ENCODE measurements at regions not wholly inside any gene's neighbourhood (a gene's known extent, or its start where the extent isn't known, plus 50 kb on each side); places are given as distances from the start of the nearest gene placed in this dataset.

- DNase-seq (ENCODE audit: low read depth in 2 of 2) = no peak
These were observed 566.3 kb downstream of the TCERG1L start for GRCh38 chr10:130745251-130745650.

GRCh38 chr10:130745821-130746220 lies 565.7 kb downstream of the TCERG1L start:
- DNase-seq (ENCODE audit: low read depth in 2 of 2) = no peak

GRCh38 chr10:130746311-130746710 lies 565.2 kb downstream of the TCERG1L start:
- DNase-seq (ENCODE audit: low read depth in 2 of 2) = no peak

GRCh38 chr10:130747356-130747755 lies 564.2 kb downstream of the TCERG1L start:
- DNase-seq (ENCODE audit: low read depth in 2 of 2) = no peak

- DNase-seq (ENCODE audit: low read depth in 2 of 2) = no peak
These were observed 563.6 kb downstream of the TCERG1L start for GRCh38 chr10:130747946-130748345.

GRCh38 chr10:130748409-130749057 lies 563.0 kb downstream of the TCERG1L start:
- DNase-seq (ENCODE audit: low read depth in 2 of 2) = no peak

GRCh38 chr10:130749911-130750310 lies 561.6 kb downstream of the TCERG1L start:
- no peak for DNase-seq (ENCODE audit: low read depth in 2 of 2)

GRCh38 chr10:130750441-130750840 lies 561.1 kb downstream of the TCERG1L start:
- DNase-seq (ENCODE audit: low read depth in 2 of 2) = no peak

GRCh38 chr10:130751106-130751840 lies 560.2 kb downstream of the TCERG1L start:
- no peak for DNase-seq (ENCODE audit: low read depth in 2 of 2)

- DNase-seq (ENCODE audit: low read depth in 2 of 2) = no peak
These were observed 559.7 kb downstream of the TCERG1L start for GRCh38 chr10:130751851-130752250.

GRCh38 chr10:130756651-130757050 lies 554.9 kb downstream of the TCERG1L start:
- no peak for DNase-seq (ENCODE audit: low read depth in 2 of 2)

GRCh38 chr10:130757271-130757670 lies 554.2 kb downstream of the TCERG1L start:
- DNase-seq (ENCODE audit: low read depth in 2 of 2) = no peak

- no peak for DNase-seq (ENCODE audit: low read depth in 2 of 2)
These were observed 553.6 kb downstream of the TCERG1L start for GRCh38 chr10:130757821-130758489.

- DNase-seq (ENCODE audit: low read depth in 2 of 2) = no peak
These were observed 553.0 kb downstream of the TCERG1L start for GRCh38 chr10:130758529-130758928.

GRCh38 chr10:130761032-130761575 lies 550.4 kb downstream of the TCERG1L start:
- no peak for DNase-seq (ENCODE audit: low read depth in 2 of 2)

- no peak for DNase-seq (ENCODE audit: low read depth in 2 of 2)
These were observed 549.7 kb downstream of the TCERG1L start for GRCh38 chr10:130761788-130762301.

GRCh38 chr10:130762491-130762890 lies 549.0 kb downstream of the TCERG1L start:
- no peak for DNase-seq (ENCODE audit: low read depth in 2 of 2)

GRCh38 chr10:130763071-130763470 lies 548.5 kb downstream of the TCERG1L start:
- no peak for DNase-seq (ENCODE audit: low read depth in 2 of 2)

- DNase-seq (ENCODE audit: low read depth in 2 of 2) = no peak
These were observed 548.0 kb downstream of the TCERG1L start for GRCh38 chr10:130763491-130763890.

GRCh38 chr10:130764651-130765050 lies 546.9 kb downstream of the TCERG1L start:
- DNase-seq (ENCODE audit: low read depth in 2 of 2) = no peak

- no peak for DNase-seq (ENCODE audit: low read depth in 2 of 2)
These were observed 545.5 kb downstream of the TCERG1L start for GRCh38 chr10:130766071-130766470.

- DNase-seq (ENCODE audit: low read depth in 2 of 2) = no peak
These were observed 544.3 kb downstream of the TCERG1L start for GRCh38 chr10:130767116-130767730.

Measured in activated CD8-positive, alpha-beta memory T cell treated with anti-CD3 and anti-CD28 coated beads for 4 hours (primary cell).